ENCODE measurements at regions not wholly inside any gene's neighbourhood (a gene's known extent, or its start where the extent isn't known, plus 50 kb on each side); places are given as distances from the start of the nearest gene placed in this dataset.

DNA sequence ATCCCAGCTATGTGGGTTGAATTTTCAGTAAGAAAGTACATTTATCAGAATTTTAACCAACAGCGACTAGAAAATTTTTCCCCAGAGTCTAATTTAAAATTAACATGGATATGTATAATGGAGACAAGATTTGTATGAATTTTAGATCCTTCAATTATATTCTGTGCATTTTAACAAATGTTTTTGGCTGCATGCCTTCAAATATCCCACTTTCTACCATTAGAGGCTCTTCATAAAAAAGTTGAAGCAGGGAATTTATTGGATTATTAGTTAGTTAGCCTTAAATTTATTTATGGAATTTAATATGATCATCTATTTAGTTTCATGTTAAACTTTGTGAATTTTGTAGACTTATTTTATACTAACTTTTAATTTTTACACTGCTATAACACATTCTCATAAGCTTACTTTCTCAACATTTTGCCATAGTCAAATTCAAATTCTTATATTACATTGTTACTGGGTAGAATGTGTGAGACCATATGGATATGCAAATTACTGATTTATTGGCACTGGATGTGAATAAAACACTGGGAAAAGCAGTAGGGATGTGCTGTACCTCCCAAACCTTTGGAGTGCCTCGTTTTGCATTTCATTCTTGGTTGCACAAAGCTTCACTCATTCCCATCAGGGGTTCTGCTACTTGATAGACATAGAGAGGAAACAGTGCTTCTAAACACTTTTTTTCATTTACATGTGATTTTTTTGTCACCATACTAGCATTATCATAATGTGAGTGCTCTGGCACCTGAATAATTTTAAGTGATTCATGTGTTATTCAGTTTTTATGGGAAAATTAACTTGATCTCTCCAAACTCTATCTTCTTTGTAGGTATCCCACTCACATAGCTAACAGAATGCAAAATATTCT is 491.8 kb upstream of the COX7C start:
- no peak overlapping the region for H2BK5ac ChIP-seq (ENCODE audit: insufficient read length, low read length)
- Mint-ChIP-seq H3K27ac (no peak overlapping the region), H3K9me3 (no peaks in the 10 kb centered on the region), H3K36me3 (ENCODE audit: insufficient read depth in 1 of 3, low read depth in 3 of 3) (no peaks in the 10 kb centered on the region), H3K4me1 (peaks cover 0 to 3% of the 10 kb centered on the region in 2 experiments; a peak in 1 of 4 replicates), H3K4me3 (no peak overlapping the region), H3K27me3 (ENCODE audit: low read depth) (no peaks in the 10 kb centered on the region)
- no peak overlapping the region for H3K18ac ChIP-seq (ENCODE audit: insufficient read length, low read depth, low read length)
- no CpG with 5 or more reads among the region's 2 CpGs for WGBS (ENCODE audit: extremely low coverage, insufficient read length, low lambda C conversion rate)
- no peak overlapping the region for H3K56ac ChIP-seq (ENCODE audit: insufficient read length, low read depth, low read length)
- H3K9me3 ChIP-seq (ENCODE audit: control insufficient read depth, low read depth, low read length) = no peaks in the 10 kb centered on the region
- H3K27me3 ChIP-seq (ENCODE audit: insufficient read depth, low read length) = no peaks in the 10 kb centered on the region
- no peak overlapping the region for H3K23ac ChIP-seq (ENCODE audit: insufficient read length, low read depth, low read length)
- H3K79me2 ChIP-seq (ENCODE audit: insufficient read depth, low read length) = no peaks in the 10 kb centered on the region
- H4K20me1 ChIP-seq (ENCODE audit: control insufficient read depth, insufficient read depth, insufficient read length) = no peaks in the 10 kb centered on the region
- H3K23me2 ChIP-seq (ENCODE audit: insufficient read length, low read depth, low read length, poor library complexity, severe bottlenecking) = no peaks in the 10 kb centered on the region
- TF ChIP-seq, protein P1, sequence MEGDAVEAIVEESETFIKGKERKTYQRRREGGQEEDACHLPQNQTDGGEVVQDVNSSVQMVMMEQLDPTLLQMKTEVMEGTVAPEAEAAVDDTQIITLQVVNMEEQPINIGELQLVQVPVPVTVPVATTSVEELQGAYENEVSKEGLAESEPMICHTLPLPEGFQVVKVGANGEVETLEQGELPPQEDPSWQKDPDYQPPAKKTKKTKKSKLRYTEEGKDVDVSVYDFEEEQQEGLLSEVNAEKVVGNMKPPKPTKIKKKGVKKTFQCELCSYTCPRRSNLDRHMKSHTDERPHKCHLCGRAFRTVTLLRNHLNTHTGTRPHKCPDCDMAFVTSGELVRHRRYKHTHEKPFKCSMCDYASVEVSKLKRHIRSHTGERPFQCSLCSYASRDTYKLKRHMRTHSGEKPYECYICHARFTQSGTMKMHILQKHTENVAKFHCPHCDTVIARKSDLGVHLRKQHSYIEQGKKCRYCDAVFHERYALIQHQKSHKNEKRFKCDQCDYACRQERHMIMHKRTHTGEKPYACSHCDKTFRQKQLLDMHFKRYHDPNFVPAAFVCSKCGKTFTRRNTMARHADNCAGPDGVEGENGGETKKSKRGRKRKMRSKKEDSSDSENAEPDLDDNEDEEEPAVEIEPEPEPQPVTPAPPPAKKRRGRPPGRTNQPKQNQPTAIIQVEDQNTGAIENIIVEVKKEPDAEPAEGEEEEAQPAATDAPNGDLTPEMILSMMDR (conservative IDR thresholded peaks at IDR 0.05) = no peak
- no peak overlapping the region for H3K4ac ChIP-seq (ENCODE audit: low read depth, low read length)
- H3K4me2 ChIP-seq (ENCODE audit: insufficient read depth, insufficient read length, low read length) = no peak overlapping the region
- H4K91ac ChIP-seq (ENCODE audit: insufficient read length, low read depth, low read length) = no peak overlapping the region
- H2BK15ac ChIP-seq (ENCODE audit: low read depth, low read length) = no peak overlapping the region
- no peak overlapping the region for H3K9ac ChIP-seq (ENCODE audit: extremely low read depth, insufficient read length, low read length)
- no peak for DNase-seq
- H4K5ac ChIP-seq (ENCODE audit: insufficient read length, low read depth, low read length) = no peak overlapping the region
- no peak overlapping the region for H2AK5ac ChIP-seq (ENCODE audit: insufficient read length, low read length)
- no peaks in the 10 kb centered on the region for H3K79me1 ChIP-seq (ENCODE audit: insufficient read depth, low read depth, low read length, poor library complexity, severe bottlenecking)
- H2BK120ac ChIP-seq (ENCODE audit: low read depth, low read length, poor library complexity, severe bottlenecking) = no peak overlapping the region
- no peak overlapping the region for H2BK20ac ChIP-seq (ENCODE audit: low read depth, low read length, poor library complexity, severe bottlenecking)
- H3K27ac ChIP-seq (ENCODE audit: insufficient read length, low read depth, low read length) = no peak overlapping the region
- H2AFZ ChIP-seq (ENCODE audit: low read length) = no peak overlapping the region
- H3K14ac ChIP-seq (ENCODE audit: insufficient read depth, low read length) = no peak overlapping the region
- H2BK12ac ChIP-seq (ENCODE audit: insufficient read length, low read depth, low read length) = no peak overlapping the region
- H3K4me1 ChIP-seq (ENCODE audit: insufficient read depth, low read length) = no peaks in the 10 kb centered on the region
- no peak overlapping the region for H4K8ac ChIP-seq (replicated peaks; ENCODE audit: insufficient read length, low read depth, low read length)
- no peak overlapping the region for H3T11ph ChIP-seq (ENCODE audit: low read length)

Data from H9 (cell line).